GM18867 (cell line): ENCODE measurements at regions not wholly inside any gene's neighbourhood (a gene's known extent, or its start where the extent isn't known, plus 50 kb on each side); places are given as distances from the start of the nearest gene placed in this dataset.

ENCODE experiments used
- ATAC-seq: cut with Tn5 transposase; IDR thresholded peaks from one replicate; pipeline ENCODE4 v1.9.1; 2021; ENCODE audit warnings: mild to moderate bottlenecking, moderate library complexity; ENCODE audit not compliant: unreplicated experiment

DNA sequence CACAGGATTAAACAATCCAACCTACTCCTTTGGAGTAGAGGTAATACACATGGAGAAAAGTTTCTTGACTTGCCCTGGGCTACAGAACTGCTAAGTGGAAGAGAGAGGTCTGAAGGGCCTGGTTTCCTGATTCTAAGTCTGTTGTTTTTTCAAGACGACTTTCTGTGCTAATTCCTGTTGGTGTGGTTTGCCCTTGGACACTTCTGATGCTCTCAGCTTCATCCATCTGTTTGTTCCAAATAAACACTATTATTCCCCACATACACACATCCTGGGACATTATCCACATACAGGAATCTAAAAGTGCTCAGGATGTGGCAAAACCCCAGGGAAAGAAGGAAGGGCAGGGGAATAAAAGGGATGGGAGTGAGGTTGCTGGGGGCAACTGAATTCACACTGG is 393.5 kb upstream of the TBL1XR1 start:
- ATAC-seq = no peak

DNA sequence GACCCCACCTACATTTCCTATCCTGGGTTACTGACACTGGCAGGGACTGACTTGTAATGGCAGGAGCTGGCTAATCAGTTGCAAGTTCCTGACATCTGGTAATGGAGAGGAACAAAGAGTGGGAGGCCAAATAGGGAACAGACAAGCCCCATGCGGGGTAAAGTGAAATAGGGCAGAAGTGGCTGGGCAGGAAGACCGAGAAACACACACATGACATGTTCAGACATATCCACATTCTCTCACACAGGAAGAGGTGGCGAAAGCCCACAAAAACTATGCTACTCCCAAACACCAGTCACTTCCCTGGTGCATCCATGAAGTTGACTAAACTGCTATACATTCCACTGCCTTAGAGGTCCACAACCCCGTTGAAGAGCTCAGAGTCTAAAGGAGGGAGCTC is 394.1 kb upstream of the TBL1XR1 start:
- ATAC-seq = peak; percentile 71

DNA sequence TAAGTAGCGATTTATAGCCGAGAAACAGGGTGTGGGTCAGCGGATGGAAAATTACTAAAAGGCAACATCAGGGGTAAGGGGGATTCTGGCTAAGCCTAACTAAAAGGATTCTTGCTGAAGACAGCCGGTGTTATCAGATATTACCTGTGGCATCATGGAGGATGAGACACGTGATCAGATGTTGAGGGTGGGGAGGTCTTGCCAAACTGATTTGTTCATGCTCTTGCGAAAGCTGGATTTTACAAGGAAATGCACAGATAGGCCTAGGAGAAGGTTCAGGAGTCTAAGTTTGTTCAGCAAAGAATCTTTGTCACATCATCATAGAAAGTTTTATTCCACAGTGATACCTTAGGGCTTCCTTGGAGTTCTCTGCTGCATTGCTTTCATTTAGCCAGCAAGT is 396.8 kb upstream of the TBL1XR1 start:
- ATAC-seq = no peak

DNA sequence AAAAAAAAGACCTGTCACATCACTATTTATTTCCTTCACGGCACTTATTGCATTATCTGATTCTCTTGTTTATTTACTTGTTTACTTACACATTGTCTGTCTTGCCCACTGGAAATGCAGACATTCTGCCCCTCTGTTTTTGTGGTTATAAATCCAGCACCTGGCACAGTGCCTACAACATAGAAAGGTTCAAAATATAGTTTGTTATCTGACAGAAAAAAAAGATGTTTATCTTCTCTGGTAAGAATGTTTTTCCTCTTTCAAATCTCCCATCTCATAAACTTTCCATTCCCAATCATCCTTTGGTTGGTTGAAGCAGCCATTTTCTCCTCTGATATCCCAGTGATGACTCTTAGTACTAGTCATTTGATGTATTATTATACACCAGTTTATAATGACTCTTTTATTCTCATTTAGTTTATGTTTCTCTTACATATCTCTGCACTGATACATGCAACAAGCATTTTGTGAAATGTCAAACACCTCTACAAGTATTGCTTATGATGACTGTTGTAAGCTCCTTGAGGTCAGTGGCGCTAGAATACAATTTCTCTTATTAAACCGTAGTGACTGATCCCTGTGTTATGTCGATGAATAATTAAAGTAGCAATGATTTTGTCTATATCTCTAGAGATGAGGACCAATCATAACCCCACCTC is 398.4 kb upstream of the TBL1XR1 start:
- ATAC-seq = no peak

- ATAC-seq = no peak
These were observed 399.1 kb upstream of the TBL1XR1 start for GRCh38 chr3:177596248-177596815.

DNA sequence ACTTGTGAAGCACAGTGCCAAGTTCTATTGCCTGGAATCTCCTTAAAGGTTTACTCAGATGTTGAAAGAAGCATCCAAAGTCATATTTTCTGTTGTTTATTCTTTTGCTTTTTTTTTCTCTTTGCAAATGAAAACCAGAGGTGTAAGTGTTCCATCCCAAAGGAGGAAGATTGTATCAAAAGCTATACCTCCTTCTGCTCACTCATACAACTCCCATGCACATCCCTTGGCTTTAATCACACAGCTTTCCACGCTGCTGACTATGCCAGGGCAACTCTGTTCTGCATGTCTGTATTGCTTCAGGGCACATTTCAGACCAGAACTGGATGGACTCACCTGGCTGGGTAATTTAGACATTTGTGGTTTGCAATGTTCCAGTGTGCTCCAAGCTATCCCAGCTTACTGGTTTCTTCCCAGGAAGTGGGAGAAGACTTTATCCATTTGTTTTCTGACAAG is 399.6 kb upstream of the TBL1XR1 start:
- ATAC-seq = no peak

DNA sequence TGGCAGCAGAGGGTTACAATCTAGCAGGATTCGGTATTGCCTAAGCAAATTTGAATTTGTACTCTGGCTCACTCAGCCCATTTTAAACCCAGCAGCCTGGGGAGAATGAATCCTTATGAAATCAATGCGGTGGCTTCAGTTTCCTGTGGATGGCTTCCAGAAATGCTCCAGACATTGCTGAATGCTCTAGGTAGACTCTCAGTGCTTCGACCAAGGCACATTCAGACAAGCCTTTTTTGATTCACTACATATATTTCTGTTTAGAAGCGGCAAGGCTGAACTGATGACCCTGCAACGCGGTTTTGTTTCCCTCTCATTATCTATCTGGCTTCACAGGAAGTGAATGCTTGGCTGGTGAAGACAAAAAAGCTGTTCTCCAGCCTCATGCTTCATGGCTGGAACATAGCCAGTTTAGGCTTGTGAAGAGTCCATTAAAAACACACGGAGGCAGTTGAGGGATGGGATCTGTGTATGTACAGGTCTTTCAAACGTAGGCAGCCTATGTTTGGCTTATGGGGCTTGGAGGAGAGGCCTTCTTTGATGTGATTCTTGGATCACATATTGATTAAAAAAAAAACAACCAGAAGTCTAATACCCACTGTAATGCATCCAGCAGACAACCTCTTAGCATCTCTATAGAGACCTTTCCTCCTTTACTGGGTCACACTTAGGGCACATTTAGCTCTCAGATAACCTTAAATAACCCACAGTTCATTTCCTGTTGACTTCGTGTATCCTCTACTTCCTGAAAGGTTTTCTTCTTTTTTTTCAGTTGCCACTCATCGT is 400.2 kb upstream of the TBL1XR1 start:
- ATAC-seq = peak; percentile 84

DNA sequence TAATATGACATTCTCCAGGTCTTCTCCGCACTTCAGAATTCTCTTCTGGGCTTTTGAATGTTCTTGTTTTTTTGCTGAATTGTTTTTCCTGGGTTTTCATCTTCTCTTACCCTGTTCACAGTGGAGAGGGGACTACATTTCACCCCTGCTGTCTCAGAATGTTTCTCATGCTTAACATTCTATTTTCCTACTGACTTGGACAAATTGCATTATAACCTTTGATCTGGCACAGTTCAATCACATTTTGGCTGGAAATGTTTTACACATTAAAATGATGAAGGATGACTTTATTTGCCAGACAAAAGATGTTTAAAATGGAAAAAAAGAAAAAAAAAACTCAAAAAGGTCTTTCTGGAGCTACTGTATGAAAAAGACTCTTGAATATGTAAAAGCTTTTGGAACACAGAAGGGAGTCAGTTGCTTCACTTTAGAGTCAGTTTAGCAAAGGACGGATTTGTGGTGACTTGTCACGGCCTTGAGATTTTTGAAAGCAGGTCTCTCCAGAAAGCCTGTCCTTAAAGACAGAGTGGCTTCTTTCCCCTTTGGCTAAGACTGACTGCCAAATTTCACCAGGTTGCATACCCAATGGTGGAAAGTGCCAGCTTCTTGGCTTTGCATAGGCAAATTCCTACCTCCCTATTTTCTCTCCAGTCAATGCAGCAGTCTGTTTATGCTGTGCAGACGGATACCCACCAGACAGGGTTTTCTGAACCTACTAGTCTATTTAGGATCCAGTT is 401.0 kb upstream of the TBL1XR1 start:
- ATAC-seq = no peak

DNA sequence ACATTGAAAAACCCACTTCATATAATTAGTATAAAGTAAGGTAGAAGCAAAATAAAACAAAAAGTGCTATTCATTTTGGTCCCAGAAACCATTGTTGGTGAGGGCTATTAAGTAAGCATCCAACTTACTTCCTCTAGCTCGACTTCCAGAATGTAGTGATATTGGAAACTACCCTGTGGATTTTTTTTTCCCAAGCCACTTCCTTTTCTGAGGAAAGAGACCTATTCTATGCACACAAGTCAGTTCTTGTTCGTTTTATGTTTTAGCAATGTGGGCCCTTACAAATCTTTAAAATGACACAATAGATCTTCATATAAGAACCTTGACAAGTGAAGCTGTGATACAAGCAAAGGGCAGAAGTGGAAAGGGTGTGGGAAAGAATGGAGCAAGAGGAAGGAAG is 402.0 kb upstream of the TBL1XR1 start:
- no peak for ATAC-seq

DNA sequence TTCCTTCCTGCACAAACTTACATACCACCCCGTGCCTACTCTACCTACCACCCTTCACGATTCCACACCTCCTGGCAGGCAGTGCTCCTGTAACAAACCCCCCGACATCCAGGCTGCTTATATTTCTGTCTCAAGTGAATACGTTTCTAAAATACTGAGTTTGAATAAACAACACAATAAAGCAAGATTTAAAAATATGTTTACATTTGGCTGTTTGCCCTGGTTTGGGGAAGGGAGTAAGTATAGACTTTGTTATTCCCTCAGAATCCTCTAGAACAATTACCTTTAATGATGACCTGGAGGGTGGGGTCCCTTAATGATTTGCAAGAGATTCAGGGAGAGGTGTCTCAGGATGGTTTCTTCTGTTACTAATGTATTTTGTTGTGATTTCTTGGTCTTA is 402.6 kb upstream of the TBL1XR1 start:
- ATAC-seq = no peak

- no peak for ATAC-seq
These were observed 403.1 kb upstream of the TBL1XR1 start for GRCh38 chr3:177600411-177600810.

DNA sequence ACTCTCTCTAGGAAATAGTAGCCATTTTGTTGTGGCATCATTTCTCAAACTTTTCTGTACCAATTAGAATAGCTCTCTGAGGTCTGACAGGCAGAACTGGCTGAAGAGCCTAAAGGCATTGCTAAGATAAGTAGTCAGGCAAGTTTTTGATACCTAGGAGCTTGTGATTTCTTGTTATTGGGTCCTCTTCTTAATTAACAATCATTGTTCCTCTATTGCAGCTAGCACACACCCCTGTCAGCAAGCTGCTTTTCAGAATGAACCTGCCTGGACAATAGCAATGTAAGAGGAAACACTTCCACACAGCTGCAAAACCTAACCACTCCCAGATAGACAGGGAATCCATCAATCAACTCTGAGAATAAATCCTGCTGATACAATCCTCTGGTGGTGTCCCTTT is 403.9 kb upstream of the TBL1XR1 start:
- no peak for ATAC-seq

GRCh38 chr3:177602601-177603147 is 405.4 kb upstream of the TBL1XR1 start:
- peak; percentile 11 for ATAC-seq

DNA sequence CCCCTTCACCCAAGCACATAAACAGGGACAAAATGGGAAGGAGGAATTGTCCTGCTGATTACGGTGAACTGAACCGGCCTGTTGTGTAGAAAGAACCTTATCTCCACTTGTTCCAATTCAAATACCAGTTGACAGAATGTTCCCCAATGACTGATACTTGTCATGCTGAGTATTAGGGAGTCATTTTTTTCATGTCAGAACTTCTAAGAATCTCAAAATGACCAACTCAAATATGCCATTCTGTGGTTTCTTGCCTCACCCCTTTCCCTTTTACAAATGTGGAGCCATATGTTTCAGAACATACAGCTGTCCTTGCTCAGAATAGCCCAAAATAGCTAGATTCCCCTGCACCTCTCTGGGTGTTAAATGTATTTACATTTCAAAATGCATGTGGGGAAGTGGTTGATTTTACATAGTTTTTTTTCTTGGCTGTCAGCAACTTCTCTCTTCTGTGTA is 405.9 kb upstream of the TBL1XR1 start:
- ATAC-seq = peak; percentile 74

DNA sequence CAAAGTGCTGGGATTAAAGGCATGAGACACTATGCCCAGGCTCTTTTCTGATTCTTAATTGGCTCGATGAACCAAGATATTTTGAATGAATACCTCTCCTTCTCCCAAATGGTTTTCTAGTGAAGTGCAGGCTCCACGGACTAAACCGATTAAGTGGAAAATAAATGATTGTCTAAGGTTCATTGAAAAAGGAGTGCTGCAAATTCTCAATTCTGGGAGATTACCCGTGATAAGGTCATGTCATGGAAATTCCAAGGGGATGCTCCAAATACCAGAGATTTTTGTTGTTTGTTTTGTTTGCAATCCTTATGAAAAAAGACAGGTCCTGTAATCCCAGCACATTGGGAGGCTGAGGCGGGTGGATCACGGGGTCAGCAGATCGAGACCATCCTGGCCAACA is 406.9 kb upstream of the TBL1XR1 start:
- no peak for ATAC-seq

- no peak for ATAC-seq
These were observed 409.6 kb upstream of the TBL1XR1 start for GRCh38 chr3:177606891-177607290.

DNA sequence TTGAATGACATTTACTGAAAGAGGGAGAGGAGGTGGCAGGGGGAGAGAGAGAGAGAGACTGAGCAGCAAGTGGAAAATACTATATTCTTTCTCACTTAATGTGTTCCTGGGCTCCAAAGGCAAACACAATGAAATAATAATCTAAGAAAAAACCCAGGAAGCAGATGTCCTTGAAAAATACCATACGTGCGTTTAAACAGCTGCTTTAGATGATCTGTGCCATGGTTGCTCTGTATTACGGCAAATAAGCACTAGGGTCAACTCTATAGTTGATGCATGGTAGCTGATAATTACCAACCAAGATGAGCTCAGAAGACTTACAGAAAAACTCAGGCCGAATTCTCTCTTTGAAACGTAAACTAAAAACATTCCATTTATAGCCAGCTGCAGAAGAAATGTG is 410.3 kb upstream of the TBL1XR1 start:
- ATAC-seq = no peak

DNA sequence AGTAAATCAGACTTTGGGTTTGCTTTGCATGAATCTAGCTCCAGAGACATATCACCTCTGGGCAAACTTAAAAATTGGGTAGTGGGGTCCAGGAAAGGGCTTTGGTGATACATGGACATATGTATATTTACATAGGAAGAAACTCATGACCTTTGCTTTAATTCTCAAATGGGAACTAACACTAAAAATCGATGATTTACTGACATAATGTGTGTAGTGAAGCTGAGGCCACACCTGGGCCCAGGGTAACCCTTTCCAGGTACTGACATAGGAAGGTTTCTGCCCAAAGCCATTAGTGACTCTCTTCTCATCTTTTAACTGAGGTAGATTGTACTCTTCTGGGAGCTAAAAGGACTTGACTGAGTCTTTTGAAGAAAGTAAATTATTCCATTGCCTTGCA is 411.2 kb upstream of the TBL1XR1 start:
- no peak for ATAC-seq

- no peak for ATAC-seq
These were observed 412.3 kb upstream of the TBL1XR1 start for GRCh38 chr3:177609613-177610012.

- no peak for ATAC-seq
These were observed 413.0 kb upstream of the TBL1XR1 start for GRCh38 chr3:177610262-177610661.
